BJ (cell line): ENCODE measurements at regions not wholly inside any gene's neighbourhood (a gene's known extent, or its start where the extent isn't known, plus 50 kb on each side); places are given as distances from the start of the nearest gene placed in this dataset.
"Not testable (repeated sequence)": the region's sequence is repeated elsewhere in the genome, so short reads cannot be mapped to it uniquely, and the experiment has no call there.

ENCODE experiments used
- CTCF ChIA-PET: fragments of 350-600 bp; formaldehyde crosslinking; extraction: SDS; loops from one replicate; lab custom pipeline; 2021; ENCODE audit warnings: antibody characterized with exemption, inconsistent platforms; lab: Yijun Ruan, JAX
- POLR2A ChIA-PET: fragments of 300-600 bp; sonication (Branson Sonifier 250); formaldehyde crosslinking; extraction: SDS; loops from one replicate; lab custom pipeline; 2021; ENCODE audit warnings: antibody characterized with exemption; lab: Charles Lee
- DNase-seq: peaks from one replicate; pipeline ENCODE4 v3.0.0-alpha.2; 2011; ENCODE audit warnings: low read depth
- H3K27me3 ChIP-seq: 2 replicates; pipeline ENCODE4 v1.6.0; 2011; ENCODE audit warnings: low read length; ENCODE audit not compliant: control insufficient read depth, insufficient read depth
- H3K36me3 ChIP-seq: 2 replicates; pipeline ENCODE4 v1.5.1; 2011; ENCODE audit warnings: low read length; ENCODE audit not compliant: control insufficient read depth, insufficient read depth
- H3K4me3 ChIP-seq: 2 replicates; pipeline ENCODE4 v1.5.1; 2011; ENCODE audit warnings: low read depth, mild to moderate bottlenecking, control low read depth, low read length
- CTCF ChIP-seq: IDR thresholded peaks from 2 replicates; pipeline ENCODE4 v1.5.1; 2011; ENCODE audit warnings: low read depth, mild to moderate bottlenecking, control low read depth, inconsistent platforms, low read length, moderate library complexity; ENCODE audit not compliant: insufficient read depth

- H3K4me3 ChIP-seq, result no peak overlapping the region
- H3K27me3 ChIP-seq, result no peaks in the 10 kb centered on the region
- POLR2A ChIA-PET, result no interaction called here
- TF ChIP-seq CTCF, result no peak
- H3K36me3 ChIP-seq, result no peaks in the 10 kb centered on the region
- CTCF ChIA-PET, result no interaction called here
- no peak for DNase-seq
Observed at GRCh38 chr9:30584559-30584958, 1799.9 kb upstream of the ACO1 start.

- Histone ChIP-seq H3K27me3 (no peaks in the 10 kb centered on the region), H3K4me3 (no peak overlapping the region), H3K36me3 (no peaks in the 10 kb centered on the region)
- ChIA-PET CTCF (no interaction called here), POLR2A (no interaction called here)
- no peak for DNase-seq
- TF ChIP-seq CTCF, result no peak
Observed at GRCh38 chr9:30591461-30591860, 1793.0 kb upstream of the ACO1 start.

DNA sequence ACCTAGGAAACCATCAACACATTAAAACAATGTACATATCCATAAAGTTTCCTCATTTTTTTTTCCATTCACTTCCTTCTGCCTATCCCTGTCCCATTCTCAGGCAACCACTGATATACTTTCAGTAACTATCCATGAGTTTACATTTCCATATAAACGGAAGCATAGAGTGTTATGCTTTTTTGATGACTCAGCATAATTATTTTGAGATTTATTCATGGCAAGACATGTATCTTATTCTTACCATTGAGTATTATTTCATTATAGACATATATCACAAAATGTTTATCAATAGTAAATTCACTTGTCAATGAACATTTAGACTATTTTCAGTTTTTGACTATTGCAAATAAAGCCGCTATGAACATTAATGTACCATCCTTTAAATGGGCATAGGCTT is 1786.8 kb upstream of the ACO1 start:
- no peaks in the 10 kb centered on the region for H3K36me3 ChIP-seq
- ChIA-PET CTCF (no interaction called here), POLR2A (no interaction called here)
- no peak for TF ChIP-seq CTCF
- no peak for DNase-seq
- H3K4me3 ChIP-seq, result no peak overlapping the region
- H3K27me3 ChIP-seq, result no peaks in the 10 kb centered on the region

DNA sequence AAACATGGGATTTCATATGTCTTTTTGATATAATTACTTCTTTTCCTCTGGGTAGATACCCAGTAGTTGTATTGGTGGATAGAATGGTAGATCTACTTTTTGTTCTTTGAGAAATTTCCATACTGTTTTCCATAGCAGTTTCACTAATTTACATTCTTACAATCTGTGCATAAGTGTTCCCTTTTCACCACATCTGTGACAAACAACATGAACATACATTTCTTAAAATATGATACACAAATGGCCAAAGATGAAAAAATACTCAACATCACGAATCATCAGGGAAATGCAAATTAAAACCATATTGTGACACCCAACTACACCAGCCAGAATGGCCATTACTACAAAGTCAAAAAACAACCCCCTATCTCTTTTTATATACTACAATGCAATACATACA is 1778.5 kb upstream of the ACO1 start:
- H3K36me3 ChIP-seq, result no peaks in the 10 kb centered on the region
- POLR2A ChIA-PET, result no interaction called here
- H3K4me3 ChIP-seq, result no peak overlapping the region
- CTCF ChIA-PET, result no interaction called here
- no peak for DNase-seq
- TF ChIP-seq CTCF, result no peak
- H3K27me3 ChIP-seq, result no peaks in the 10 kb centered on the region

- CTCF ChIA-PET, result no interaction called here
- Histone ChIP-seq H3K36me3 (no peaks in the 10 kb centered on the region), H3K4me3 (no peak overlapping the region), H3K27me3 (no peaks in the 10 kb centered on the region)
- POLR2A ChIA-PET, result no interaction called here
- no peak for TF ChIP-seq CTCF
- no peak for DNase-seq
Observed at GRCh38 chr9:30609713-30610112, 1774.7 kb upstream of the ACO1 start.

DNA sequence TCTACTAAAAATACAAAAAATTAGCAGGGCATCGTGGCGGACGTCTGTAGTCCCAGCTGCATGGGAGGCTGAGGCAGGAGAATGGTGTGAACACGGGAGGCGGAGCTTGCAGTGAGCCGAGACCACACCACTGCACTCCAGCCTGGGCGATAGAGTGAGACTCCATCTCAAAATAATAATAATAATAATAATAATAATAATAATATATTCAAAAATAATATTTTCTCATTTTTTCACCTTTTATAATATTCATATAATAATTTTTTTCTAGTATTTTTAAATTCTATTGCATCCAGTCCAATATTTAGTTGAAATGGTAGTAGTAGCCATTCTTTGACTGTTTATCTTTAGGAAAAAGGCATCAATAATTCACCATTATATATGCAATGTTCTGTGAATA is 1767.7 kb upstream of the ACO1 start:
- DNase-seq, H3K27me3 ChIP-seq, H3K36me3 ChIP-seq, CTCF ChIA-PET, POLR2A ChIA-PET, H3K4me3 ChIP-seq: not testable (repeated sequence)
